ENCODE measurements at regions not wholly inside any gene's neighbourhood (a gene's known extent, or its start where the extent isn't known, plus 50 kb on each side); places are given as distances from the start of the nearest gene placed in this dataset.
A peak's percentile ranks its signal among the peaks of the same experiment; 100 is the strongest.
"Not testable (repeated sequence)": the region's sequence is repeated elsewhere in the genome, so short reads cannot be mapped to it uniquely, and the experiment has no call there.

GRCh38 chr12:54799966-54800365 is 54.4 kb upstream of the MUCL1 start:
- DNase-seq (ENCODE audit: low spot score), result not testable (repeated sequence)

- DNase-seq (ENCODE audit: low spot score), result no peak
Measured at GRCh38 chr12:54798651-54799050, 55.7 kb upstream of the MUCL1 start.

GRCh38 chr12:54796991-54797390 is 57.3 kb upstream of the MUCL1 start:
- no peak for DNase-seq (ENCODE audit: low spot score)

GRCh38 chr12:54795644-54796043 is 58.7 kb upstream of the MUCL1 start:
- DNase-seq (ENCODE audit: low spot score), result no peak

GRCh38 chr12:54786081-54786480 is 68.2 kb upstream of the MUCL1 start:
- no peak for DNase-seq (ENCODE audit: low spot score)

- no peak for DNase-seq (ENCODE audit: low spot score)
Measured at GRCh38 chr12:54784115-54784514, 70.2 kb upstream of the MUCL1 start.

- not testable (repeated sequence) for DNase-seq (ENCODE audit: low spot score)
Measured at GRCh38 chr12:54777031-54777430, 77.3 kb upstream of the MUCL1 start.

- no peak for DNase-seq (ENCODE audit: low spot score)
Measured at GRCh38 chr12:54773593-54773992, 80.7 kb upstream of the MUCL1 start.

GRCh38 chr12:54765652-54766051 is 88.7 kb upstream of the MUCL1 start:
- no peak for DNase-seq (ENCODE audit: low spot score)

GRCh38 chr12:54762390-54762789 is 91.9 kb upstream of the MUCL1 start:
- DNase-seq (ENCODE audit: low spot score), result no peak

- DNase-seq (ENCODE audit: low spot score), result peak; percentile 53
Measured at GRCh38 chr12:54759751-54760150, 94.6 kb upstream of the MUCL1 start.

GRCh38 chr12:54751493-54751892 is 102.8 kb upstream of the MUCL1 start:
- no peak for DNase-seq (ENCODE audit: low spot score)

GRCh38 chr12:54749191-54749818 is 101.1 kb upstream of the DCD start:
- DNase-seq (ENCODE audit: low spot score), result no peak

- DNase-seq (ENCODE audit: low spot score), result no peak
Measured at GRCh38 chr12:54744590-54744989, 96.4 kb upstream of the DCD start.

- no peak for DNase-seq (ENCODE audit: low spot score)
Measured at GRCh38 chr12:54740882-54741281, 92.7 kb upstream of the DCD start.

- DNase-seq (ENCODE audit: low spot score), result no peak
Measured at GRCh38 chr12:54736549-54736948, 88.4 kb upstream of the DCD start.

- DNase-seq (ENCODE audit: low spot score), result no peak
Measured at GRCh38 chr12:54734196-54734950, 86.2 kb upstream of the DCD start.

- DNase-seq (ENCODE audit: low spot score), result no peak
Measured at GRCh38 chr12:54725233-54725843, 77.2 kb upstream of the DCD start.

GRCh38 chr12:54723379-54724256 is 75.5 kb upstream of the DCD start:
- DNase-seq (ENCODE audit: low spot score), result no peak

- no peak for DNase-seq (ENCODE audit: low spot score)
Measured at GRCh38 chr12:54721312-54721711, 73.1 kb upstream of the DCD start.

GRCh38 chr12:54719691-54720090 is 71.5 kb upstream of the DCD start:
- DNase-seq (ENCODE audit: low spot score), result no peak

- DNase-seq (ENCODE audit: low spot score), result no peak
Measured at GRCh38 chr12:54716261-54716660, 68.1 kb upstream of the DCD start.

Data from ecto neural progenitor cell (in vitro differentiated cells).